ENCODE measurements at regions not wholly inside any gene's neighbourhood (a gene's known extent, or its start where the extent isn't known, plus 50 kb on each side); places are given as distances from the start of the nearest gene placed in this dataset.

DNA sequence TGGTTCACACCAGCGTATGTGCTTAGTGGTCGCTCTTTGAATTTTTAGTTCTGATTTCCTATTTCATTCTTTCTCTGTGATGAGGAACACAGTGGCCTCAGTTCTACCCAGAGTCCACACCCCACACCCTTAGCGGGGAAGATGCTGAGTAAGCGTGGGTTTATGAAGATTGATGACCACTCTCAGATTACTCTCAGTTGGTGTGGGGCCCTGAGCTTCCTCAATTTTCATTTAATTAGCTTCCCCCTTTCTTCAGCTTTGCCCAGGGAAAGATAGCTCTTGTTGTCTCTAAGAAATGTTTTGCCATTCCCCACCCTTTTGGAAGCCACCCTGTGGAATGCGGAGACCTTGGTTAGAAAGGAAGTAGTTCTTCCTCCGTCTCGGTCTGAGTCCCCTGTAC is 299.9 kb upstream of the PROX1 start:
- no peak for TF ChIP-seq SMAD4 (CRISPR knock-in tag; IDR thresholded peaks at IDR 0.05)
- TF ChIP-seq ZNF121 (CRISPR knock-in tag; IDR thresholded peaks at IDR 0.05): no peak
- TF ChIP-seq, protein P1, sequence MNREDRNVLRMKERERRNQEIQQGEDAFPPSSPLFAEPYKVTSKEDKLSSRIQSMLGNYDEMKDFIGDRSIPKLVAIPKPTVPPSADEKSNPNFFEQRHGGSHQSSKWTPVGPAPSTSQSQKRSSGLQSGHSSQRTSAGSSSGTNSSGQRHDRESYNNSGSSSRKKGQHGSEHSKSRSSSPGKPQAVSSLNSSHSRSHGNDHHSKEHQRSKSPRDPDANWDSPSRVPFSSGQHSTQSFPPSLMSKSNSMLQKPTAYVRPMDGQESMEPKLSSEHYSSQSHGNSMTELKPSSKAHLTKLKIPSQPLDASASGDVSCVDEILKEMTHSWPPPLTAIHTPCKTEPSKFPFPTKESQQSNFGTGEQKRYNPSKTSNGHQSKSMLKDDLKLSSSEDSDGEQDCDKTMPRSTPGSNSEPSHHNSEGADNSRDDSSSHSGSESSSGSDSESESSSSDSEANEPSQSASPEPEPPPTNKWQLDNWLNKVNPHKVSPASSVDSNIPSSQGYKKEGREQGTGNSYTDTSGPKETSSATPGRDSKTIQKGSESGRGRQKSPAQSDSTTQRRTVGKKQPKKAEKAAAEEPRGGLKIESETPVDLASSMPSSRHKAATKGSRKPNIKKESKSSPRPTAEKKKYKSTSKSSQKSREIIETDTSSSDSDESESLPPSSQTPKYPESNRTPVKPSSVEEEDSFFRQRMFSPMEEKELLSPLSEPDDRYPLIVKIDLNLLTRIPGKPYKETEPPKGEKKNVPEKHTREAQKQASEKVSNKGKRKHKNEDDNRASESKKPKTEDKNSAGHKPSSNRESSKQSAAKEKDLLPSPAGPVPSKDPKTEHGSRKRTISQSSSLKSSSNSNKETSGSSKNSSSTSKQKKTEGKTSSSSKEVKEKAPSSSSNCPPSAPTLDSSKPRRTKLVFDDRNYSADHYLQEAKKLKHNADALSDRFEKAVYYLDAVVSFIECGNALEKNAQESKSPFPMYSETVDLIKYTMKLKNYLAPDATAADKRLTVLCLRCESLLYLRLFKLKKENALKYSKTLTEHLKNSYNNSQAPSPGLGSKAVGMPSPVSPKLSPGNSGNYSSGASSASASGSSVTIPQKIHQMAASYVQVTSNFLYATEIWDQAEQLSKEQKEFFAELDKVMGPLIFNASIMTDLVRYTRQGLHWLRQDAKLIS (CRISPR knock-in tag; IDR thresholded peaks at IDR 0.05; ENCODE audit: borderline replicate concordance): no peak
- TF ChIP-seq, protein P2, sequence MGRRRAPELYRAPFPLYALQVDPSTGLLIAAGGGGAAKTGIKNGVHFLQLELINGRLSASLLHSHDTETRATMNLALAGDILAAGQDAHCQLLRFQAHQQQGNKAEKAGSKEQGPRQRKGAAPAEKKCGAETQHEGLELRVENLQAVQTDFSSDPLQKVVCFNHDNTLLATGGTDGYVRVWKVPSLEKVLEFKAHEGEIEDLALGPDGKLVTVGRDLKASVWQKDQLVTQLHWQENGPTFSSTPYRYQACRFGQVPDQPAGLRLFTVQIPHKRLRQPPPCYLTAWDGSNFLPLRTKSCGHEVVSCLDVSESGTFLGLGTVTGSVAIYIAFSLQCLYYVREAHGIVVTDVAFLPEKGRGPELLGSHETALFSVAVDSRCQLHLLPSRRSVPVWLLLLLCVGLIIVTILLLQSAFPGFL (CRISPR knock-in tag; IDR thresholded peaks at IDR 0.05; ENCODE audit: borderline replicate concordance): no peak
- TF ChIP-seq, protein P3, sequence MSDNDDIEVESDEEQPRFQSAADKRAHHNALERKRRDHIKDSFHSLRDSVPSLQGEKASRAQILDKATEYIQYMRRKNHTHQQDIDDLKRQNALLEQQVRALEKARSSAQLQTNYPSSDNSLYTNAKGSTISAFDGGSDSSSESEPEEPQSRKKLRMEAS (CRISPR knock-in tag; IDR thresholded peaks at IDR 0.05): no peak
- TF ChIP-seq, protein P4, sequence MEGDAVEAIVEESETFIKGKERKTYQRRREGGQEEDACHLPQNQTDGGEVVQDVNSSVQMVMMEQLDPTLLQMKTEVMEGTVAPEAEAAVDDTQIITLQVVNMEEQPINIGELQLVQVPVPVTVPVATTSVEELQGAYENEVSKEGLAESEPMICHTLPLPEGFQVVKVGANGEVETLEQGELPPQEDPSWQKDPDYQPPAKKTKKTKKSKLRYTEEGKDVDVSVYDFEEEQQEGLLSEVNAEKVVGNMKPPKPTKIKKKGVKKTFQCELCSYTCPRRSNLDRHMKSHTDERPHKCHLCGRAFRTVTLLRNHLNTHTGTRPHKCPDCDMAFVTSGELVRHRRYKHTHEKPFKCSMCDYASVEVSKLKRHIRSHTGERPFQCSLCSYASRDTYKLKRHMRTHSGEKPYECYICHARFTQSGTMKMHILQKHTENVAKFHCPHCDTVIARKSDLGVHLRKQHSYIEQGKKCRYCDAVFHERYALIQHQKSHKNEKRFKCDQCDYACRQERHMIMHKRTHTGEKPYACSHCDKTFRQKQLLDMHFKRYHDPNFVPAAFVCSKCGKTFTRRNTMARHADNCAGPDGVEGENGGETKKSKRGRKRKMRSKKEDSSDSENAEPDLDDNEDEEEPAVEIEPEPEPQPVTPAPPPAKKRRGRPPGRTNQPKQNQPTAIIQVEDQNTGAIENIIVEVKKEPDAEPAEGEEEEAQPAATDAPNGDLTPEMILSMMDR (IDR thresholded peaks at IDR 0.05): no peak
- TF ChIP-seq, protein P5, sequence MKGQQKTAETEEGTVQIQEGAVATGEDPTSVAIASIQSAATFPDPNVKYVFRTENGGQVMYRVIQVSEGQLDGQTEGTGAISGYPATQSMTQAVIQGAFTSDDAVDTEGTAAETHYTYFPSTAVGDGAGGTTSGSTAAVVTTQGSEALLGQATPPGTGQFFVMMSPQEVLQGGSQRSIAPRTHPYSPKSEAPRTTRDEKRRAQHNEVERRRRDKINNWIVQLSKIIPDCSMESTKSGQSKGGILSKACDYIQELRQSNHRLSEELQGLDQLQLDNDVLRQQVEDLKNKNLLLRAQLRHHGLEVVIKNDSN (CRISPR knock-in tag; IDR thresholded peaks at IDR 0.05): no peak
